Tibial artery (tissue), 4 donors: ENCODE measurements at regions not wholly inside any gene's neighbourhood (a gene's known extent, or its start where the extent isn't known, plus 50 kb on each side); places are given as distances from the start of the nearest gene placed in this dataset.

Experiments used
- DNase-seq, 2 donors: peaks; one replicate each; pipeline ENCODE4 v3.0.0-alpha.2; 2019
- H3K27ac ChIP-seq, 2 donors: fragments of 200-600 bp; sonication (generic) in 1 of 2; 1 replicate in 1 of 2; 2 replicates in 1 of 2; pipeline ENCODE4 v1.5.1; 2018 to 2019; ENCODE audit warnings: mild to moderate bottlenecking in 1 of 2
- H3K27me3 ChIP-seq, 2 donors: fragments of 200-600 bp; sonication (generic) in 1 of 2; one replicate each; pipeline versions ENCODE4 v1.5.1 to v1.6.0; 2016 to 2019
- H3K36me3 ChIP-seq, 3 donors: fragments of 200-600 bp; sonication (generic) in 2 of 3; one replicate each; pipeline ENCODE4 v1.5.1; 2016 to 2019; ENCODE audit warnings: mild to moderate bottlenecking in 2 of 3
- H3K4me1 ChIP-seq, 4 donors: fragments of 200-600 bp; sonication (generic) in 2 of 4; 1 replicate in 3 of 4; 2 replicates in 1 of 4; pipeline ENCODE4 v1.5.1; 2016 to 2019
- H3K4me3 ChIP-seq, 2 donors: fragments of 200-600 bp; sonication (generic) in 1 of 2; 1 replicate in 1 of 2; 2 replicates in 1 of 2; pipeline ENCODE4 v1.5.1; 2018 to 2019; ENCODE audit warnings: mild to moderate bottlenecking in 2 of 2
- H3K9me3 ChIP-seq, 3 donors: fragments of 200-600 bp; sonication (generic) in 1 of 3; one replicate each; pipeline ENCODE4 v1.5.1; 2016 to 2019
- CTCF ChIP-seq, 2 experiments: fragments of 200-600 bp in 1 of 2; fragments of 450-650 bp in 1 of 2; IDR thresholded peaks; one replicate each; pipeline ENCODE4 v1.5.1; 2017 to 2019; ENCODE audit warnings: antibody characterized with exemption in 2 of 2, mild to moderate bottlenecking in 1 of 2, moderate library complexity in 1 of 2
- intact Hi-C: fragments of 100-400 bp; cut with DNase I; formaldehyde crosslinking; loops from one replicate; pipeline ENCODE4 v1.15.0; 2023; ENCODE audit warnings: low total_unique reads

GRCh38 chr5:98402130-98402529, 371.3 kb upstream of the RGMB start:
- Histone ChIP-seq H3K27ac (no peak overlapping the region), H3K4me3 (no peak overlapping the region), H3K4me1 (no peaks in the 10 kb centered on the region), H3K9me3 (no peaks in the 10 kb centered on the region), H3K27me3 (no peaks in the 10 kb centered on the region), H3K36me3 (no peaks in the 10 kb centered on the region)
- no peak for TF ChIP-seq CTCF (IDR thresholded peaks at IDR 0.05)
- intact Hi-C loops: no loop called here
- no peak for DNase-seq

- Histone ChIP-seq H3K27ac (no peak overlapping the region), H3K27me3 (no peaks in the 10 kb centered on the region), H3K4me3 (no peak overlapping the region), H3K4me1 (no peaks in the 10 kb centered on the region), H3K36me3 (no peaks in the 10 kb centered on the region), H3K9me3 (no peaks in the 10 kb centered on the region)
- DNase-seq: no peak
- intact Hi-C loops: no loop called here
- no peak for TF ChIP-seq CTCF (IDR thresholded peaks at IDR 0.05)
Observed at GRCh38 chr5:98403131-98403530, 370.3 kb upstream of the RGMB start.

DNA sequence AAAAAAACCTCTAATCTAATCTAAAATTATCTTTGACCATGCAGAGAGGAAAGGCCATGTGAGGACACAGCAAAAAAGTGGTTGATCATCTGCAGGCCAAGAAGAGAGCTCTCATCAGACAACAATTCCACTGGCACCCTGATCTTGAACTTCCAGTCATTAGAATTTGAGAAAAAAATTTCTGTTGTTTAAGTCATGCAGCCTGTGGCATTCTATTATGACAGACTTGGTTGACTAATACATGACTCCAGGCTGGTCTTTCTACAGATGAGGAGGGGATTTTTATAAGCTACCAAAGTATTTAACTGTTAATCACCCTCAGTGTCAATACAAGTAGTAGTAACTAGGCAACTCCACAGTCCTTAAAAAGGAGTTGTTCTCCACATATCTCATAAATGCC, 358.5 kb upstream of the RGMB start:
- no peaks in the 10 kb centered on the region for H3K27me3 ChIP-seq
- DNase-seq: no peak
- H3K4me1 ChIP-seq: no peaks in the 10 kb centered on the region
- intact Hi-C loops: no loop called here
- no peaks in the 10 kb centered on the region for H3K36me3 ChIP-seq
- no peak overlapping the region for H3K27ac ChIP-seq
- no peak overlapping the region for H3K4me3 ChIP-seq
- H3K9me3 ChIP-seq: no peaks in the 10 kb centered on the region
- TF ChIP-seq CTCF (IDR thresholded peaks at IDR 0.05): no peak

- H3K27ac ChIP-seq: no peak overlapping the region
- DNase-seq: no peak
- no peaks in the 10 kb centered on the region for H3K4me1 ChIP-seq
- no peaks in the 10 kb centered on the region for H3K27me3 ChIP-seq
- no peaks in the 10 kb centered on the region for H3K9me3 ChIP-seq
- TF ChIP-seq CTCF (IDR thresholded peaks at IDR 0.05): no peak
- H3K36me3 ChIP-seq: no peaks in the 10 kb centered on the region
- H3K4me3 ChIP-seq: no peak overlapping the region
- intact Hi-C loops: no loop called here
Observed at GRCh38 chr5:98415663-98416062, 357.8 kb upstream of the RGMB start.

GRCh38 chr5:98416541-98416940, 356.9 kb upstream of the RGMB start:
- Histone ChIP-seq H3K36me3 (no peaks in the 10 kb centered on the region), H3K27me3 (no peaks in the 10 kb centered on the region), H3K4me3 (no peak overlapping the region), H3K27ac (no peak overlapping the region), H3K9me3 (no peaks in the 10 kb centered on the region), H3K4me1 (no peaks in the 10 kb centered on the region)
- TF ChIP-seq CTCF (IDR thresholded peaks at IDR 0.05): no peak
- no peak for DNase-seq
- intact Hi-C loops: no loop called here

DNA sequence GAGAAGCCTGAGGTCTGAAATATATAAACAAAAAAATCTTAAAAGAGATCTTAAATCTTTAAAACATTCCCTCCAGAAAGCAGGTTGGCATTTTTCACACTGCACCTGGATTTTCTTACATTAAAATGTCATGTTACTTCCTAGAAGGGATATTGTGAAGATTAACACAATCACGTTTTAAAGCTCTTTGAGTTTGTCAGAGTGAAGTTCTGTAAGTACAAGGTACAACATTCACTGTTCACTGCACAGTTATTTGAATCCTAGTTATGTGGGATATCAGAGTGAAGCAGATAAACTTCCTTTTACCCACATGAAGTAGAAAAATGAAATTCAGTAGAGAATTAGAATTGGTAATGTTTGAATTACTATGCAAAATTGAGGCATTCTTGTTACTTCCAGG, 353.6 kb upstream of the RGMB start:
- H3K4me1 ChIP-seq: no peaks in the 10 kb centered on the region
- H3K27me3 ChIP-seq: no peaks in the 10 kb centered on the region
- H3K4me3 ChIP-seq: no peak overlapping the region
- no peak for DNase-seq
- intact Hi-C loops: no loop called here
- no peaks in the 10 kb centered on the region for H3K9me3 ChIP-seq
- TF ChIP-seq CTCF (IDR thresholded peaks at IDR 0.05): no peak
- H3K27ac ChIP-seq: no peak overlapping the region
- H3K36me3 ChIP-seq: no peaks in the 10 kb centered on the region
